Osteoblast (primary cell): ENCODE measurements at regions not wholly inside any gene's neighbourhood (a gene's known extent, or its start where the extent isn't known, plus 50 kb on each side); places are given as distances from the start of the nearest gene placed in this dataset.

ENCODE experiments used
- DNase-seq: peaks from one replicate; pipeline ENCODE4 v3.0.0; 2011; ENCODE audit warnings: low spot score, mixed read lengths; ENCODE audit not compliant: insufficient read length; ENCODE audit errors: missing footprints
- H2AFZ ChIP-seq: 2 replicates; pipeline ENCODE4 v1.6.0; 2011; ENCODE audit warnings: mild to moderate bottlenecking, low read length
- H3K27ac ChIP-seq: 2 replicates; pipeline ENCODE4 v1.5.1; 2011; ENCODE audit warnings: mild to moderate bottlenecking, low read depth, low read length, moderate library complexity
- H3K27me3 ChIP-seq: 2 replicates; pipeline ENCODE4 v1.6.0; 2012; ENCODE audit warnings: mild to moderate bottlenecking, control low read depth, inconsistent platforms, low read length, moderate library complexity; ENCODE audit not compliant: insufficient read depth
- H3K36me3 ChIP-seq: 2 replicates; pipeline ENCODE4 v1.5.1; 2011; ENCODE audit warnings: mild to moderate bottlenecking, low read length, control low read depth, moderate library complexity; ENCODE audit not compliant: insufficient read depth
- H3K4me1 ChIP-seq: 2 replicates; pipeline ENCODE4 v1.5.1; 2011; ENCODE audit warnings: mild to moderate bottlenecking, low read length, control low read depth, moderate library complexity; ENCODE audit not compliant: insufficient read depth
- H3K4me2 ChIP-seq: 2 replicates; pipeline ENCODE4 v1.6.0; 2011; ENCODE audit warnings: mild to moderate bottlenecking, low read length; ENCODE audit not compliant: insufficient read depth
- H3K4me3 ChIP-seq: fragments of 200-600 bp; sonication (generic); 3 replicates; pipeline ENCODE4 v1.5.1; 2012; ENCODE audit warnings: mild to moderate bottlenecking, low read length, inconsistent platforms; ENCODE audit not compliant: insufficient read depth
- H3K79me2 ChIP-seq: 2 replicates; pipeline ENCODE4 v1.6.0; 2012; ENCODE audit warnings: mild to moderate bottlenecking, low read length, control low read depth, inconsistent platforms; ENCODE audit not compliant: insufficient read depth
- H3K9me3 ChIP-seq: 2 replicates; pipeline ENCODE4 v1.5.1; 2011; ENCODE audit warnings: low read depth, low read length, control low read depth
- H4K20me1 ChIP-seq: 2 replicates; pipeline ENCODE4 v1.6.0; 2012; ENCODE audit warnings: mild to moderate bottlenecking, low read length, control low read depth; ENCODE audit not compliant: insufficient read depth
- TF ChIP-seq, protein P1 (sequence below): IDR thresholded peaks from 2 replicates; pipeline ENCODE4 v1.5.1; 2011; ENCODE audit warnings: mild to moderate bottlenecking, low read depth, low read length, moderate library complexity; ENCODE audit errors: extremely low read depth

- Histone ChIP-seq H3K79me2 (no peaks in the 10 kb centered on the region), H3K36me3 (no peaks in the 10 kb centered on the region), H3K4me2 (no peak overlapping the region), H3K27ac (no peak overlapping the region), H3K4me3 (no peak overlapping the region), H3K4me1 (no peaks in the 10 kb centered on the region), H2AFZ (no peak overlapping the region), H3K27me3 (no peaks in the 10 kb centered on the region), H3K9me3 (no peaks in the 10 kb centered on the region), H4K20me1 (no peaks in the 10 kb centered on the region)
- TF ChIP-seq, protein P1, sequence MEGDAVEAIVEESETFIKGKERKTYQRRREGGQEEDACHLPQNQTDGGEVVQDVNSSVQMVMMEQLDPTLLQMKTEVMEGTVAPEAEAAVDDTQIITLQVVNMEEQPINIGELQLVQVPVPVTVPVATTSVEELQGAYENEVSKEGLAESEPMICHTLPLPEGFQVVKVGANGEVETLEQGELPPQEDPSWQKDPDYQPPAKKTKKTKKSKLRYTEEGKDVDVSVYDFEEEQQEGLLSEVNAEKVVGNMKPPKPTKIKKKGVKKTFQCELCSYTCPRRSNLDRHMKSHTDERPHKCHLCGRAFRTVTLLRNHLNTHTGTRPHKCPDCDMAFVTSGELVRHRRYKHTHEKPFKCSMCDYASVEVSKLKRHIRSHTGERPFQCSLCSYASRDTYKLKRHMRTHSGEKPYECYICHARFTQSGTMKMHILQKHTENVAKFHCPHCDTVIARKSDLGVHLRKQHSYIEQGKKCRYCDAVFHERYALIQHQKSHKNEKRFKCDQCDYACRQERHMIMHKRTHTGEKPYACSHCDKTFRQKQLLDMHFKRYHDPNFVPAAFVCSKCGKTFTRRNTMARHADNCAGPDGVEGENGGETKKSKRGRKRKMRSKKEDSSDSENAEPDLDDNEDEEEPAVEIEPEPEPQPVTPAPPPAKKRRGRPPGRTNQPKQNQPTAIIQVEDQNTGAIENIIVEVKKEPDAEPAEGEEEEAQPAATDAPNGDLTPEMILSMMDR = no peak
- DNase-seq = no peak
Observed at GRCh38 chr2:103103678-103104077, 341.8 kb downstream of the TMEM182 start.

DNA sequence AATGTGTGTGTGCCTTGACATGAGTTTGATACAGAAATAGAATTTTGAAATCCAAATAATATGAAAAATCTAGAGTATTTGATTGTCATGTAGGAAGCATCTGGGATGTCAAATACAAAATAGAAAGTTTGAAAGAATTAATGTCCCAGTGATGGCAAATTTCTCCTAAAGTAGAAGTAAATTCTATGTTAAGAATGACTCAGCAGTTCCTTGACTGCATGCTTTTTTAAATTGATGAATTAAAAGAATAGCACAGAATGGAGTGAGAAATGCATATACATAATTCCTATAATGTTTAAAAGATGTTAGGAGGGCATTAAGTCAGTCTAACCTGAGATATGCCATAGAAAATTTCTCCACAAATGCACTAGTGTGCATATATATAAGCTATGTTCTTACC is 357.5 kb downstream of the TMEM182 start:
- H3K79me2 ChIP-seq = no peaks in the 10 kb centered on the region
- no peak overlapping the region for H3K27ac ChIP-seq
- H3K36me3 ChIP-seq = no peaks in the 10 kb centered on the region
- H3K4me1 ChIP-seq = no peaks in the 10 kb centered on the region
- no peak overlapping the region for H2AFZ ChIP-seq
- H4K20me1 ChIP-seq = no peaks in the 10 kb centered on the region
- no peak overlapping the region for H3K4me2 ChIP-seq
- H3K27me3 ChIP-seq = no peaks in the 10 kb centered on the region
- TF ChIP-seq, protein P1 = no peak
- peak; percentile 13 for DNase-seq
- H3K9me3 ChIP-seq = no peaks in the 10 kb centered on the region
- no peak overlapping the region for H3K4me3 ChIP-seq

DNA sequence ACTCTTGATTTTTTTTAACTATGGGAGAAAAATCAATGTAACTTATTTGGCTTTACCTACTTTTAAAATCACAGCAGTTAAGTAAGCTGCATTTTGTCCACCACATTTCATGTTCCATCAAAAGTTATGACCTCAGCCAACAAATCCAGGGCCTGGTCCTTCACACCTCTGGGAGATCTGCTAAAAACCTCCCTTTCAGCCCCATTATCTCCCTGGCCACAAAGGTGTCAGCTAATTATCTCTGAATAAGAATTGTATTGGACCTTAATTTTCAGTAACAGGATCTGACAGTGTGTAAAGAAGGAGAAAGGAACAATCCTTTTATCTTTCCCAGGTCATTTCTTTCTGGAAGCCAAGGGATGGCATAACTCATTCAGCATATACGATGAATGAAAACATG is 359.3 kb downstream of the TMEM182 start:
- Histone ChIP-seq H3K27ac (no peak overlapping the region), H3K27me3 (no peaks in the 10 kb centered on the region), H4K20me1 (no peaks in the 10 kb centered on the region), H3K4me2 (no peak overlapping the region), H2AFZ (no peak overlapping the region), H3K4me1 (no peaks in the 10 kb centered on the region), H3K36me3 (no peaks in the 10 kb centered on the region), H3K4me3 (no peak overlapping the region), H3K9me3 (no peaks in the 10 kb centered on the region), H3K79me2 (no peaks in the 10 kb centered on the region)
- TF ChIP-seq, protein P1 = no peak
- no peak for DNase-seq

DNA sequence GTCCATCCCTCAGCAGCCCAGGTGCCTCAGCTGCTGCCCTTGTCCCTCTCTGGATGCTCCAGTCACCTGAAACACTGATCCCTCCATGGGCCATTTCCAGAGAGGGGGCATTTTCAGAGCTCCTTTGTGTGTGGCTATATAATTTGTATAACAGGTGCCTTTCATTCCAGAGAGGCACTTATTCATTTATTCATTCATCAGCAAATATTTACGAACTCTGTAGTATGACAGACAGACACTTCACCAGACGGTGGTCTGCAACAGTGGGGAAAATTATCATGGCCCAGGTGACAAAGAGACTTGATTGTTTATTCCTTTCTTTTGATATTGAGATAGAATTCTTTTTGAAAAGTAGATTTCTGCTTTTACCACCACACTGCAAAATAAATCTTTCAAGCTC is 361.7 kb downstream of the TMEM182 start:
- Histone ChIP-seq H3K4me1 (no peaks in the 10 kb centered on the region), H3K4me3 (no peak overlapping the region), H3K4me2 (no peak overlapping the region), H2AFZ (no peak overlapping the region), H4K20me1 (no peaks in the 10 kb centered on the region), H3K27me3 (no peaks in the 10 kb centered on the region), H3K27ac (no peak overlapping the region), H3K9me3 (no peaks in the 10 kb centered on the region), H3K36me3 (no peaks in the 10 kb centered on the region), H3K79me2 (no peaks in the 10 kb centered on the region)
- TF ChIP-seq, protein P1 = no peak
- no peak for DNase-seq
